K562 (cell line): ENCODE measurements at regions not wholly inside any gene's neighbourhood (a gene's known extent, or its start where the extent isn't known, plus 50 kb on each side); places are given as distances from the start of the nearest gene placed in this dataset.

Experiments used
- ATAC-seq: fragments of 200-7000 bp; cut with Tn5 transposase; 3 replicates; pipeline ENCODE4 v1.9.1; 2020; ENCODE audit warnings: moderate library complexity
- BruUV-seq: library from RNA; stranded (reverse); fragments of 400-500 nt; replicated peaks from 2 replicates; lab custom pipeline; 2021; lab: Mats Ljungman, UMichigan
- CTCF ChIA-PET: fragments of 300-600 bp; formaldehyde crosslinking; extraction: SDS; loops from one replicate; lab custom pipeline; 2021; ENCODE audit warnings: low intra/inter-chr PET ratio; lab: Yijun Ruan, JAX
- POLR2A ChIA-PET: fragments of 300-600, 350-650 bp; sonication (Branson Sonifier 250); formaldehyde crosslinking; extraction: SDS; loops from one replicate; lab custom pipeline; 2021; ENCODE audit warnings: antibody characterized with exemption, inconsistent platforms; lab: Yijun Ruan, JAX
- DNase-seq, 4 experiments: peaks; one replicate each; pipeline versions ENCODE4 v3.0.0 to v3.0.0-alpha.2; 2011 to 2018; ENCODE audit warnings: low spot score in 3 of 4, mixed read lengths in 3 of 4; ENCODE audit errors: extremely low read depth in 1 of 4
- FAIRE-seq: peaks from 2 replicates; lab custom pipeline; 2011; peaks lifted over from hg19 to GRCh38; lab: Jason Lieb, UNC
- H2AFZ ChIP-seq: 2 replicates; pipeline ENCODE4 v1.6.0; 2011; ENCODE audit warnings: low read depth, low read length, control low read depth, inconsistent platforms
- H3K27ac ChIP-seq: fragments of 200-600 bp; 3 replicates; pipeline ENCODE4 v1.8.0; 2011; ENCODE audit warnings: low read depth, mild to moderate bottlenecking, control low read depth, inconsistent platforms, low read length, moderate library complexity, mixed read lengths; ENCODE audit errors: extremely low read depth
- H3K27me3 ChIP-seq, 2 experiments: fragments of 300-600 bp in 1 of 2; 2 replicates in 1 of 2; 3 replicates in 1 of 2; pipeline versions ENCODE4 v1.6.0 to v1.8.0; 2011; ENCODE audit warnings: inconsistent platforms in 2 of 2, low read length in 2 of 2, mild to moderate bottlenecking in 1 of 2, mixed read lengths in 1 of 2, moderate library complexity in 1 of 2; ENCODE audit not compliant: control insufficient read depth in 2 of 2, insufficient read depth in 2 of 2
- H3K36me3 ChIP-seq: fragments of 300-600 bp; 3 replicates; pipeline ENCODE4 v1.8.0; 2011; ENCODE audit warnings: mild to moderate bottlenecking, low read length, inconsistent platforms; ENCODE audit not compliant: control insufficient read depth, insufficient read depth
- H3K4me1 ChIP-seq, 2 experiments: fragments of 200-600 bp in 1 of 2; replicated peaks in 1 of 2; 2 replicates in 1 of 2; 3 replicates in 1 of 2; pipeline versions ENCODE4 v1.5.1 to v1.8.0; 2011; ENCODE audit warnings: inconsistent platforms in 2 of 2, low read length in 2 of 2, mild to moderate bottlenecking in 1 of 2, mixed read lengths in 1 of 2, moderate library complexity in 1 of 2; ENCODE audit not compliant: control insufficient read depth in 2 of 2, insufficient read depth in 2 of 2
- H3K4me2 ChIP-seq: 2 replicates; pipeline ENCODE4 v1.6.1; 2011; ENCODE audit warnings: low read length, control low read depth, inconsistent platforms, mixed read lengths; ENCODE audit not compliant: insufficient read depth
- H3K4me3 ChIP-seq: fragments of 200-600 bp; sonication (generic), shearing (Covaris generic); 2 replicates; pipeline ENCODE4 v1.5.1; 2016; ENCODE audit warnings: control low read depth, inconsistent platforms
- H3K79me2 ChIP-seq: fragments of 200-600 bp; 3 replicates; pipeline ENCODE4 v1.8.0; 2011; ENCODE audit warnings: low read length, inconsistent platforms; ENCODE audit not compliant: control insufficient read depth, insufficient read depth
- H3K9ac ChIP-seq, 2 experiments: 2 replicates each; pipeline versions ENCODE4 v1.6.0 to v1.6.1; 2011; ENCODE audit warnings: low read depth in 2 of 2, low read length in 2 of 2, control low read depth in 1 of 2, inconsistent platforms in 1 of 2, mild to moderate bottlenecking in 1 of 2, mixed read lengths in 1 of 2; ENCODE audit not compliant: insufficient read depth in 1 of 2
- H3K9me1 ChIP-seq: one replicate; pipeline ENCODE4 v1.6.0; 2011; ENCODE audit warnings: inconsistent platforms, mild to moderate bottlenecking, low read length, moderate library complexity; ENCODE audit not compliant: control insufficient read depth, insufficient read depth
- H3K9me3 ChIP-seq: replicated peaks from 2 replicates; pipeline ENCODE4 v1.5.1; 2011; ENCODE audit warnings: low read depth, low read length, inconsistent platforms; ENCODE audit not compliant: control insufficient read depth, insufficient read depth
- H4K20me1 ChIP-seq: replicated peaks from 2 replicates; pipeline ENCODE4 v1.6.1; 2011; ENCODE audit warnings: low read length, inconsistent platforms, mixed read lengths; ENCODE audit not compliant: control insufficient read depth, insufficient read depth
- CXXC5 ChIP-seq: fragments of 250-450 bp; sonication (Bioruptor Pico); IDR thresholded peaks from 2 replicates; pipeline ENCODE4 v1.8.0; 2022; ENCODE audit warnings: inconsistent platforms, mild to moderate bottlenecking, moderate library complexity
- FOSL1 ChIP-seq: fragments of 200-800 bp; sonication (Bioruptor generic); conservative IDR thresholded peaks from 2 replicates; pipeline ENCODE4 v1.6.1; 2016; ENCODE audit warnings: missing genetic modification characterization, missing compliant biosample characterization
- KAT2B ChIP-seq: IDR thresholded peaks from one replicate; pipeline ENCODE4 v1.6.1; 2012; ENCODE audit warnings: low read depth, mild to moderate bottlenecking, control low read depth, inconsistent platforms, low read length, moderate library complexity
- NBN ChIP-seq: fragments of 450-650 bp; IDR thresholded peaks from 2 replicates; pipeline ENCODE4 v1.6.1; 2016; ENCODE audit warnings: low read depth, mild to moderate bottlenecking
- TAF15 ChIP-seq: fragments of 200-400 bp; formaldehyde crosslinking; IDR thresholded peaks from 2 replicates; pipeline ENCODE4 v1.6.1; 2017; ENCODE audit warnings: mild to moderate bottlenecking, low read depth, low read length, moderate library complexity
- ZNF316 ChIP-seq: fragments of 450-650 bp; IDR thresholded peaks from 2 replicates; pipeline ENCODE4 v1.6.1; 2016
- ZNF41 ChIP-seq: fragments of 250-450 bp; sonication (Bioruptor Pico); conservative IDR thresholded peaks from 2 replicates; pipeline ENCODE4 v1.4.0; 2020; ENCODE audit warnings: mild to moderate bottlenecking
- ZNF639 ChIP-seq, 2 experiments: fragments of 200-800 bp in 1 of 2; sonication (Bioruptor generic) in 1 of 2; sonication (generic) in 1 of 2; formaldehyde crosslinking in 1 of 2; IDR thresholded peaks in 1 of 2; conservative IDR thresholded peaks in 1 of 2; 2 replicates each; pipeline versions ENCODE4 v1.5.0 to v1.6.1; 2016 to 2020; ENCODE audit warnings: missing compliant biosample characterization in 1 of 2, missing genetic modification characterization in 1 of 2, missing genetic modification reagents in 1 of 2
- WGBS: fragments of 100-300 bp; shearing (Covaris generic); methylation state at CpG from one replicate; pipeline ENCODE4 v1.1.6; 2016; ENCODE audit warnings: low coverage, mixed read lengths; ENCODE audit not compliant: insufficient coverage; ENCODE audit errors: missing lambda C conversion rate; 5-methylcytosine and 5-hydroxymethylcytosine counted together
- in situ Hi-C: fragments of 300-500 bp; cut with MboI; formaldehyde crosslinking; loops from 4 replicates; pipeline ENCODE4 v1.15.0; 2018; ENCODE audit warnings: inconsistent platforms, mixed read lengths
- intact Hi-C: fragments of 100-400 bp; cut with micrococcal nuclease; formaldehyde crosslinking; loops from 2 replicates; pipeline ENCODE4 v1.14.2; 2022

GRCh38 chr5:4348423-4348822, 752.8 kb downstream of the IRX1 start:
- no peak overlapping the region for H3K9ac ChIP-seq
- intact Hi-C loops (no loop called here), in situ Hi-C loops (no loop called here)
- POLR2A ChIA-PET, result interaction anchor here (0.6 to 0.9 kb wide), 2 partner anchors 11 to 228 kb away, joined by 3 read pairs; no protein-coding TSS in a partner anchor
- 0% methylated on average over 3 of the region's 3 CpGs for WGBS
- H3K27me3 ChIP-seq, result no peaks in the 10 kb centered on the region
- CTCF ChIA-PET, result no interaction called here
- ATAC-seq (no peak), FAIRE-seq (no peak), DNase-seq (no peak)
- TF ChIP-seq TAF15 (no peak), ZNF316 (peak; percentile 20; the same call in 1 of the 2 replicates)
- no peaks in the 10 kb centered on the region for H4K20me1 ChIP-seq
- no peak overlapping the region for H3K27ac ChIP-seq
- no peaks in the 10 kb centered on the region for H3K79me2 ChIP-seq
- no peaks in the 10 kb centered on the region for H3K9me1 ChIP-seq
- peaks cover 4% of the 10 kb centered on the region for H3K9me3 ChIP-seq
- BruUV-seq, result no TSS peak
- H3K4me3 ChIP-seq, result no peak overlapping the region
- H3K36me3 ChIP-seq, result no peaks in the 10 kb centered on the region
- no peaks in the 10 kb centered on the region for H3K4me1 ChIP-seq
- no peak overlapping the region for H2AFZ ChIP-seq
- H3K4me2 ChIP-seq, result no peak overlapping the region

GRCh38 chr5:4348919-4349318, 753.3 kb downstream of the IRX1 start:
- H2AFZ ChIP-seq, result no peak overlapping the region
- in situ Hi-C loops, result no loop called here
- peaks cover 5% of the 10 kb centered on the region for H3K9me3 ChIP-seq
- H3K79me2 ChIP-seq, result no peaks in the 10 kb centered on the region
- 0% methylated on average over 3 of the region's 3 CpGs for WGBS
- no peak for DNase-seq
- intact Hi-C loops, result no loop called here
- ChIA-PET CTCF (no interaction called here), POLR2A (interaction anchor here (0.6 to 0.9 kb wide), 2 partner anchors 11 to 229 kb away, joined by 3 read pairs; no protein-coding TSS in a partner anchor)
- H3K9me1 ChIP-seq, result no peaks in the 10 kb centered on the region
- no peak overlapping the region for H3K9ac ChIP-seq
- H3K36me3 ChIP-seq, result no peaks in the 10 kb centered on the region
- H3K27ac ChIP-seq, result no peak overlapping the region
- H3K4me3 ChIP-seq, result no peak overlapping the region
- H3K27me3 ChIP-seq, result no peaks in the 10 kb centered on the region
- FAIRE-seq, result no peak
- BruUV-seq, result no TSS peak
- H3K4me2 ChIP-seq, result no peak overlapping the region
- no peaks in the 10 kb centered on the region for H3K4me1 ChIP-seq
- no peak for TF ChIP-seq ZNF639 (CRISPR knock-in tag; conservative IDR thresholded peaks at IDR 0.05 in 1 of 2, IDR thresholded peaks at IDR 0.05 in 1 of 2)
- no peak for TF ChIP-seq CXXC5 (CRISPR knock-in tag)
- TF ChIP-seq ZNF41 (CRISPR knock-in tag), result no peak
- TF ChIP-seq KAT2B, result no peak
- no peak for TF ChIP-seq NBN
- no peak for TF ChIP-seq FOSL1 (tag)
- TF ChIP-seq, all 486 proteins: peak for 0
- ATAC-seq, result no peak
- no peaks in the 10 kb centered on the region for H4K20me1 ChIP-seq
